HepG2 (cell line): ENCODE measurements at regions not wholly inside any gene's neighbourhood (a gene's known extent, or its start where the extent isn't known, plus 50 kb on each side); places are given as distances from the start of the nearest gene placed in this dataset.

Experiments
- ATAC-seq: fragments of 200-7000 bp; cut with Tn5 transposase; 3 replicates; pipeline ENCODE4 v1.9.1; 2020; ENCODE audit warnings: mild to moderate bottlenecking, moderate library complexity
- BruUV-seq: library from RNA; stranded (reverse); fragments of 400-500 nt; replicated peaks from 2 replicates; lab custom pipeline; 2021; lab: Mats Ljungman, UMichigan
- CTCF ChIA-PET: fragments of 300-600 bp; formaldehyde crosslinking; extraction: SDS; loops from one replicate; lab custom pipeline; 2021; ENCODE audit warnings: low total read pairs, inconsistent platforms, low intra/inter-chr PET ratio; lab: Yijun Ruan, JAX
- POLR2A ChIA-PET: fragments of 350-600 bp; sonication (Branson Sonifier 250); formaldehyde crosslinking; loops from one replicate; lab custom pipeline; 2020; ENCODE audit warnings: antibody characterized with exemption, inconsistent platforms; lab: Yijun Ruan, JAX
- DNase-seq: peaks from one replicate; pipeline ENCODE4 v3.0.0-alpha.2; 2015; ENCODE audit warnings: low spot score
- FAIRE-seq: peaks from 3 replicates; lab custom pipeline; 2011; peaks lifted over from hg19 to GRCh38; lab: Jason Lieb, UNC
- H2AFZ ChIP-seq: one replicate; pipeline ENCODE4 v1.6.1; 2011; ENCODE audit warnings: low read length, inconsistent platforms
- H3K27ac ChIP-seq: fragments of 300-600 bp; 3 replicates; pipeline ENCODE4 v1.8.0; 2011; ENCODE audit warnings: mixed run types, mild to moderate bottlenecking, mixed read lengths, low read length, inconsistent platforms; ENCODE audit not compliant: insufficient read depth; ENCODE audit errors: extremely low read length
- H3K27me3 ChIP-seq, 2 experiments: fragments of 200-600 bp in 1 of 2; 2 replicates in 1 of 2; 3 replicates in 1 of 2; pipeline versions ENCODE4 v1.6.0 to v1.8.0; 2011; ENCODE audit warnings: low read length in 2 of 2, mild to moderate bottlenecking in 2 of 2, moderate library complexity in 2 of 2, inconsistent platforms in 1 of 2; ENCODE audit not compliant: insufficient read depth in 2 of 2, control insufficient read depth in 1 of 2
- H3K36me3 ChIP-seq, 2 experiments: fragments of 200-600 bp in 1 of 2; replicated peaks in 1 of 2; 2 replicates in 1 of 2; 3 replicates in 1 of 2; pipeline versions ENCODE4 v1.5.1 to v1.8.0; 2011; ENCODE audit warnings: low read length in 2 of 2, inconsistent platforms in 1 of 2; ENCODE audit not compliant: insufficient read depth in 2 of 2, control insufficient read depth in 1 of 2
- H3K4me1 ChIP-seq: 2 replicates; pipeline ENCODE4 v1.5.1; 2012; ENCODE audit warnings: low read length, inconsistent platforms; ENCODE audit not compliant: insufficient read depth
- H3K4me2 ChIP-seq: 2 replicates; pipeline ENCODE4 v1.6.0; 2011; ENCODE audit warnings: low read depth, low read length, inconsistent platforms
- H3K4me3 ChIP-seq, 3 experiments: fragments of 200-600 bp in 1 of 3; sonication (generic), shearing (Covaris generic) in 1 of 3; replicated peaks in 1 of 3; 2 replicates each; pipeline ENCODE4 v1.5.1; 2011 to 2016; ENCODE audit warnings: low read length in 3 of 3, inconsistent platforms in 2 of 3, low read depth in 2 of 3, mild to moderate bottlenecking in 2 of 3, control low read depth in 1 of 3, mixed read lengths in 1 of 3; ENCODE audit not compliant: insufficient read depth in 1 of 3
- H3K79me2 ChIP-seq: one replicate; pipeline ENCODE4 v1.6.1; 2011; ENCODE audit warnings: low read length, inconsistent platforms; ENCODE audit not compliant: insufficient read depth
- H3K9ac ChIP-seq: 2 replicates; pipeline ENCODE4 v1.6.0; 2011; ENCODE audit warnings: mild to moderate bottlenecking, low read depth, low read length, inconsistent platforms; ENCODE audit not compliant: insufficient read depth
- H3K9me3 ChIP-seq: 2 replicates; pipeline ENCODE4 v1.5.1; 2012; ENCODE audit warnings: mild to moderate bottlenecking, low read length
- H4K20me1 ChIP-seq: 2 replicates; pipeline ENCODE4 v1.6.0; 2011; ENCODE audit warnings: inconsistent platforms, mild to moderate bottlenecking, low read length, moderate library complexity; ENCODE audit not compliant: insufficient read depth
- CREB1 ChIP-seq, 2 experiments: fragments of 450-650 bp in 1 of 2; IDR thresholded peaks; 2 replicates each; pipeline ENCODE4 v1.6.1; 2016 to 2017; ENCODE audit warnings: control low read depth in 1 of 2, mild to moderate bottlenecking in 1 of 2, missing compliant biosample characterization in 1 of 2, missing genetic modification characterization in 1 of 2
- EP300 ChIP-seq, 3 experiments: sonication (generic) in 1 of 3; formaldehyde crosslinking in 1 of 3; IDR thresholded peaks; 2 replicates each; pipeline versions ENCODE4 v1.5.1 to v1.6.1; 2011 to 2020; ENCODE audit warnings: low read depth in 2 of 3, low read length in 2 of 3, borderline replicate concordance in 1 of 3, improper control_type of control experiment in 1 of 3, mild to moderate bottlenecking in 1 of 3, missing genetic modification reagents in 1 of 3, moderate library complexity in 1 of 3
- HMGA1 ChIP-seq: sonication (generic); formaldehyde crosslinking; conservative IDR thresholded peaks from 2 replicates; pipeline ENCODE4 v1.4.0; 2020; ENCODE audit warnings: missing genetic modification reagents
- NFE2L2 ChIP-seq: fragments of 150-350 bp; IDR thresholded peaks from 2 replicates; pipeline ENCODE4 v1.6.1; 2014; ENCODE audit warnings: low read length
- TSC22D2 ChIP-seq: sonication (generic); formaldehyde crosslinking; IDR thresholded peaks from 2 replicates; pipeline ENCODE4 v1.5.1; 2020; ENCODE audit warnings: missing genetic modification reagents, mild to moderate bottlenecking, borderline replicate concordance
- ZNF34 ChIP-seq: sonication (generic); formaldehyde crosslinking; IDR thresholded peaks from 2 replicates; pipeline ENCODE4 v1.4.0; 2020; ENCODE audit warnings: mild to moderate bottlenecking, missing genetic modification reagents, borderline replicate concordance
- ZNF430 ChIP-seq: sonication (generic); formaldehyde crosslinking; IDR thresholded peaks from 2 replicates; pipeline ENCODE4 v1.9.0; 2021; ENCODE audit warnings: mild to moderate bottlenecking, missing genetic modification reagents
- ZNF703 ChIP-seq: sonication (generic); formaldehyde crosslinking; IDR thresholded peaks from 2 replicates; pipeline ENCODE4 v1.5.1; 2020; ENCODE audit warnings: missing genetic modification reagents, mild to moderate bottlenecking, moderate library complexity, borderline replicate concordance
- ZNF713 ChIP-seq: sonication (generic); formaldehyde crosslinking; IDR thresholded peaks from 2 replicates; pipeline ENCODE4 v1.4.0; 2020; ENCODE audit warnings: mild to moderate bottlenecking, missing genetic modification reagents
- ZNF878 ChIP-seq: sonication (generic); formaldehyde crosslinking; IDR thresholded peaks from 2 replicates; pipeline ENCODE4 v1.8.1; 2023; ENCODE audit warnings: mild to moderate bottlenecking, missing genetic modification reagents, moderate library complexity
- WGBS: methylation state at CpG from one replicate; pipeline ENCODE4 v1.1.6; 2017; ENCODE audit warnings: low lambda C conversion rate; 5-methylcytosine and 5-hydroxymethylcytosine counted together
- in situ Hi-C: cut with HindIII; loops from 2 replicates; pipeline ENCODE4 v1.10.0; 2017; ENCODE audit warnings: low pct_unique_long_range_greater_than_20kb; ENCODE audit not compliant: extremely low pct_ligation_motif_present
- intact Hi-C: fragments of 100-400 bp; cut with micrococcal nuclease; formaldehyde crosslinking; loops from one replicate; pipeline ENCODE4 v1.10.0; 2022; ENCODE audit not compliant: unreplicated experiment
- TF ChIP-seq, protein P1 (sequence below): fragments of 450-650 bp; IDR thresholded peaks from 2 replicates; pipeline ENCODE4 v1.6.1; 2016
- TF ChIP-seq, protein P2 (sequence below): sonication (generic); formaldehyde crosslinking; IDR thresholded peaks from 2 replicates; pipeline ENCODE4 v1.4.0; 2020; ENCODE audit warnings: missing genetic modification reagents

DNA sequence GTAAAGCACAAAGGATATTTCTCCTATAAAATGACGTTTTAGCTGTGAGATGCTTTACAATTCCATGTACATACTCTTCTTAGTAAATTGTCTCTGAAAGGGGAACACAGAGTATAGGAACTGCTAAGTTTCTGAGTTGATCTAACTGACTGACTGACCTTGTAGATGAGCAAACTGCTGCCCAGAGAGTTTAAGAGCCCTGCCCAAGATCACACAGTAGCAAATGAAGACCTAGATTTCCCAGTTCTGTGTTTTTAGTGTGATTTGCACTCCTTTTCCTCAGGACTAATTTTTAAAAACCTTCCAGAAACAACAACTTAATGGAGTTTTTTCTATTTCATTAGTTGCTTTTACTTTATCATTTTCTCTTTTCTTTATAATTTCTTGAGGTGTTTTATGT, 247.7 kb downstream of the PDCD6IP start:
- ChIA-PET POLR2A (no interaction called here), CTCF (no interaction called here)
- no peaks in the 10 kb centered on the region for H3K79me2 ChIP-seq
- in situ Hi-C loops (no loop called here), intact Hi-C loops (no loop called here)
- no peak overlapping the region for H3K27ac ChIP-seq
- H3K4me3 ChIP-seq = no peak overlapping the region
- TF ChIP-seq ZNF713 (CRISPR knock-in tag) (no peak), TSC22D2 (no peak), ZNF34 (CRISPR knock-in tag) (no peak), ZNF703 (CRISPR knock-in tag) (no peak), CREB1 (IDR thresholded peaks at IDR 0.05) (no peak), CREB1 (CRISPR knock-in tag; IDR thresholded peaks at IDR 0.05) (no peak), NFE2L2 (no peak), ZNF878 (CRISPR knock-in tag) (no peak)
- TF ChIP-seq, protein P1, sequence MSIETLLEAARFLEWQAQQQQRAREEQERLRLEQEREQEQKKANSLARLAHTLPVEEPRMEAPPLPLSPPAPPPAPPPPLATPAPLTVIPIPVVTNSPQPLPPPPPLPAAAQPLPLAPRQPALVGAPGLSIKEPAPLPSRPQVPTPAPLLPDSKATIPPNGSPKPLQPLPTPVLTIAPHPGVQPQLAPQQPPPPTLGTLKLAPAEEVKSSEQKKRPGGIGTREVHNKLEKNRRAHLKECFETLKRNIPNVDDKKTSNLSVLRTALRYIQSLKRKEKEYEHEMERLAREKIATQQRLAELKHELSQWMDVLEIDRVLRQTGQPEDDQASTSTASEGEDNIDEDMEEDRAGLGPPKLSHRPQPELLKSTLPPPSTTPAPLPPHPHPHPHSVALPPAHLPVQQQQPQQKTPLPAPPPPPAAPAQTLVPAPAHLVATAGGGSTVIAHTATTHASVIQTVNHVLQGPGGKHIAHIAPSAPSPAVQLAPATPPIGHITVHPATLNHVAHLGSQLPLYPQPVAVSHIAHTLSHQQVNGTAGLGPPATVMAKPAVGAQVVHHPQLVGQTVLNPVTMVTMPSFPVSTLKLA = no peak
- no peak for FAIRE-seq
- no peak overlapping the region for H3K4me2 ChIP-seq
- no TSS peak for BruUV-seq
- no peaks in the 10 kb centered on the region for H4K20me1 ChIP-seq
- no peak for DNase-seq
- ATAC-seq = no peak
- WGBS = 4% methylated on average over 1 of the region's 1 CpG
- H3K9ac ChIP-seq = no peak overlapping the region
- no peaks in the 10 kb centered on the region for H3K4me1 ChIP-seq
- H3K36me3 ChIP-seq = no peaks in the 10 kb centered on the region
- no peak overlapping the region for H2AFZ ChIP-seq
- peaks cover 0 to 12% of the 10 kb centered on the region in 2 experiments; a peak in 2 of 5 replicates for H3K27me3 ChIP-seq
- H3K9me3 ChIP-seq = no peaks in the 10 kb centered on the region

DNA sequence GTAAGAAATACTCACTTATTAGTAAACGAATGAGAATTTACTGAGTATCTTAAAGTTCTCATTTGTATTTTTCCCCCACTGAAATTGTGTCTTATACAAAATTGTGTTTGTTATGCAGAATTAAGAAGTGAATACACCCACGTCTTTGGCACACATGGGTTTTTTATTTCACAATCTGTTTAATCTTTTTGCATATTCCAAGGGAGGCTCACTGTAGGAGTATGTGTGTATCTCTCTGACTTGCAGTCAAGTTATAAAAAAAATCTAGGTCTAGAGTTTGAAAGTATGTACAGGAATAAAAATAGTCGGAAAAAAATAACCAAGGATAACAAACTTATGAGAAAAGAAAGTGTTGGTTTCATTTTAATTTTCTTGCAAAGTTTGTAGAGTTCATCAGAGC, 255.2 kb downstream of the PDCD6IP start:
- ChIA-PET POLR2A (no interaction called here), CTCF (no interaction called here)
- H2AFZ ChIP-seq = no peak overlapping the region
- no peaks in the 10 kb centered on the region for H3K36me3 ChIP-seq
- H3K27me3 ChIP-seq = peaks cover 0 to 1% of the 10 kb centered on the region in 2 experiments; a peak in 1 of 5 replicates
- no peak overlapping the region for H3K27ac ChIP-seq
- in situ Hi-C loops (no loop called here), intact Hi-C loops (no loop called here)
- H4K20me1 ChIP-seq = no peaks in the 10 kb centered on the region
- no peak overlapping the region for H3K4me2 ChIP-seq
- WGBS = 32% methylated on average over 3 of the region's 3 CpGs
- DNase-seq (no peak), ATAC-seq (no peak), FAIRE-seq (no peak)
- no peaks in the 10 kb centered on the region for H3K9me3 ChIP-seq
- no peak overlapping the region for H3K4me3 ChIP-seq
- H3K9ac ChIP-seq = no peak overlapping the region
- no peaks in the 10 kb centered on the region for H3K4me1 ChIP-seq
- BruUV-seq = no TSS peak
- H3K79me2 ChIP-seq = no peaks in the 10 kb centered on the region
- TF ChIP-seq, protein P2, sequence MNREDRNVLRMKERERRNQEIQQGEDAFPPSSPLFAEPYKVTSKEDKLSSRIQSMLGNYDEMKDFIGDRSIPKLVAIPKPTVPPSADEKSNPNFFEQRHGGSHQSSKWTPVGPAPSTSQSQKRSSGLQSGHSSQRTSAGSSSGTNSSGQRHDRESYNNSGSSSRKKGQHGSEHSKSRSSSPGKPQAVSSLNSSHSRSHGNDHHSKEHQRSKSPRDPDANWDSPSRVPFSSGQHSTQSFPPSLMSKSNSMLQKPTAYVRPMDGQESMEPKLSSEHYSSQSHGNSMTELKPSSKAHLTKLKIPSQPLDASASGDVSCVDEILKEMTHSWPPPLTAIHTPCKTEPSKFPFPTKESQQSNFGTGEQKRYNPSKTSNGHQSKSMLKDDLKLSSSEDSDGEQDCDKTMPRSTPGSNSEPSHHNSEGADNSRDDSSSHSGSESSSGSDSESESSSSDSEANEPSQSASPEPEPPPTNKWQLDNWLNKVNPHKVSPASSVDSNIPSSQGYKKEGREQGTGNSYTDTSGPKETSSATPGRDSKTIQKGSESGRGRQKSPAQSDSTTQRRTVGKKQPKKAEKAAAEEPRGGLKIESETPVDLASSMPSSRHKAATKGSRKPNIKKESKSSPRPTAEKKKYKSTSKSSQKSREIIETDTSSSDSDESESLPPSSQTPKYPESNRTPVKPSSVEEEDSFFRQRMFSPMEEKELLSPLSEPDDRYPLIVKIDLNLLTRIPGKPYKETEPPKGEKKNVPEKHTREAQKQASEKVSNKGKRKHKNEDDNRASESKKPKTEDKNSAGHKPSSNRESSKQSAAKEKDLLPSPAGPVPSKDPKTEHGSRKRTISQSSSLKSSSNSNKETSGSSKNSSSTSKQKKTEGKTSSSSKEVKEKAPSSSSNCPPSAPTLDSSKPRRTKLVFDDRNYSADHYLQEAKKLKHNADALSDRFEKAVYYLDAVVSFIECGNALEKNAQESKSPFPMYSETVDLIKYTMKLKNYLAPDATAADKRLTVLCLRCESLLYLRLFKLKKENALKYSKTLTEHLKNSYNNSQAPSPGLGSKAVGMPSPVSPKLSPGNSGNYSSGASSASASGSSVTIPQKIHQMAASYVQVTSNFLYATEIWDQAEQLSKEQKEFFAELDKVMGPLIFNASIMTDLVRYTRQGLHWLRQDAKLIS (CRISPR knock-in tag) = no peak
- TF ChIP-seq HMGA1 (no peak), ZNF430 (CRISPR knock-in tag) (no peak), EP300 (IDR thresholded peaks at IDR 0.05; ENCODE audit: low read depth in 2 of 2, low read length in 2 of 2) (no peak), EP300 (CRISPR knock-in tag; IDR thresholded peaks at IDR 0.05; ENCODE audit: borderline replicate concordance) (no peak)
